GM04503 (cell line): ENCODE measurements at regions not wholly inside any gene's neighbourhood (a gene's known extent, or its start where the extent isn't known, plus 50 kb on each side); places are given as distances from the start of the nearest gene placed in this dataset.

Source experiments
- DNase-seq: peaks from one replicate; pipeline ENCODE4 v3.0.0-alpha.2; 2012; ENCODE audit warnings: low read depth

- peak; percentile 88 for DNase-seq
Observed at GRCh38 chr11:33557201-33557600, 143.4 kb downstream of the C11orf91 start.

GRCh38 chr11:33554219-33554618 is 146.4 kb downstream of the C11orf91 start:
- no peak for DNase-seq

GRCh38 chr11:33553486-33553885 is 147.1 kb downstream of the C11orf91 start:
- no peak for DNase-seq

- no peak for DNase-seq
Observed at GRCh38 chr11:33552756-33553155, 147.9 kb downstream of the C11orf91 start.

- no peak for DNase-seq
Observed at GRCh38 chr11:33551051-33551450, 149.6 kb downstream of the C11orf91 start.

- DNase-seq: no peak
Observed at GRCh38 chr11:33549483-33549882, 151.1 kb downstream of the C11orf91 start.

- peak; percentile 51 for DNase-seq
Observed at GRCh38 chr11:33545931-33546330, 154.7 kb downstream of the C11orf91 start.

GRCh38 chr11:33544593-33545373 is 155.8 kb downstream of the C11orf91 start:
- no peak for DNase-seq

- DNase-seq: no peak
Observed at GRCh38 chr11:33543823-33544222, 156.8 kb downstream of the C11orf91 start.

- DNase-seq: no peak
Observed at GRCh38 chr11:33542921-33543320, 157.7 kb downstream of the C11orf91 start.

- DNase-seq: no peak
Observed at GRCh38 chr11:33540946-33541915, 159.4 kb downstream of the C11orf91 start.

- no peak for DNase-seq
Observed at GRCh38 chr11:33540427-33540826, 160.2 kb downstream of the C11orf91 start.

GRCh38 chr11:33539751-33540150 is 160.9 kb downstream of the C11orf91 start:
- DNase-seq: no peak

- no peak for DNase-seq
Observed at GRCh38 chr11:33538726-33539125, 161.9 kb downstream of the C11orf91 start.

GRCh38 chr11:33536178-33536577 is 164.4 kb downstream of the C11orf91 start:
- DNase-seq: no peak

GRCh38 chr11:33534575-33534974 is 166.1 kb downstream of the C11orf91 start:
- no peak for DNase-seq

GRCh38 chr11:33533386-33534052 is 167.1 kb downstream of the C11orf91 start:
- DNase-seq: no peak

- DNase-seq: no peak
Observed at GRCh38 chr11:33532720-33533385, 167.8 kb downstream of the C11orf91 start.

- no peak for DNase-seq
Observed at GRCh38 chr11:33532257-33532656, 168.4 kb downstream of the C11orf91 start.

- DNase-seq: peak; percentile 95
Observed at GRCh38 chr11:33531743-33532181, 168.9 kb downstream of the C11orf91 start.

- peak; percentile 39 for DNase-seq
Observed at GRCh38 chr11:33530815-33531214, 169.8 kb downstream of the C11orf91 start.

GRCh38 chr11:33529461-33529860 is 171.2 kb downstream of the C11orf91 start:
- no peak for DNase-seq
